ENCODE measurements at regions not wholly inside any gene's neighbourhood (a gene's known extent, or its start where the extent isn't known, plus 50 kb on each side); places are given as distances from the start of the nearest gene placed in this dataset.

DNA sequence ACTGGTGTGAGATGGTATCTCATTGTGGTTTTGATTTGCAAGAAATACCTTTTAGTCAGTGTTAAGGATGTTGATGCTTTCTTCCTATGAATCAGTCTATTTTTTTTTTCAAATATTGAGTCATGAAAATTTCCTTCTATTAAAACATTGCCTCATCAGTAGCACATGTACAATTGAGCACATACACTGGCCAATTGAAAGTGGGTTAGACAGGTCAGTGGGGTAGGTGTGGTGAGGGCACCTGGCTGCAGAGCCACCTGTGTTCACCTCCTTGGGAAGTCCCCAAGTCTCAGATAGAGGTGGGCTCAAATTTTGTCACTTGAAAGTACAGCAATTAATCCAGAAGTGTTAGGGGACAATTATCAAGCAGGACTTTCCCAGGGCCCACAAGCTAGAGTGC is 243.7 kb downstream of the SPRY1 start:
- TF ChIP-seq, protein P1, sequence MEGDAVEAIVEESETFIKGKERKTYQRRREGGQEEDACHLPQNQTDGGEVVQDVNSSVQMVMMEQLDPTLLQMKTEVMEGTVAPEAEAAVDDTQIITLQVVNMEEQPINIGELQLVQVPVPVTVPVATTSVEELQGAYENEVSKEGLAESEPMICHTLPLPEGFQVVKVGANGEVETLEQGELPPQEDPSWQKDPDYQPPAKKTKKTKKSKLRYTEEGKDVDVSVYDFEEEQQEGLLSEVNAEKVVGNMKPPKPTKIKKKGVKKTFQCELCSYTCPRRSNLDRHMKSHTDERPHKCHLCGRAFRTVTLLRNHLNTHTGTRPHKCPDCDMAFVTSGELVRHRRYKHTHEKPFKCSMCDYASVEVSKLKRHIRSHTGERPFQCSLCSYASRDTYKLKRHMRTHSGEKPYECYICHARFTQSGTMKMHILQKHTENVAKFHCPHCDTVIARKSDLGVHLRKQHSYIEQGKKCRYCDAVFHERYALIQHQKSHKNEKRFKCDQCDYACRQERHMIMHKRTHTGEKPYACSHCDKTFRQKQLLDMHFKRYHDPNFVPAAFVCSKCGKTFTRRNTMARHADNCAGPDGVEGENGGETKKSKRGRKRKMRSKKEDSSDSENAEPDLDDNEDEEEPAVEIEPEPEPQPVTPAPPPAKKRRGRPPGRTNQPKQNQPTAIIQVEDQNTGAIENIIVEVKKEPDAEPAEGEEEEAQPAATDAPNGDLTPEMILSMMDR (IDR thresholded peaks at IDR 0.05), result no peak
- no peak for TF ChIP-seq POLR2A (IDR thresholded peaks at IDR 0.05)
